ENCODE measurements at regions not wholly inside any gene's neighbourhood (a gene's known extent, or its start where the extent isn't known, plus 50 kb on each side); places are given as distances from the start of the nearest gene placed in this dataset.
"Not testable (repeated sequence)": the region's sequence is repeated elsewhere in the genome, so short reads cannot be mapped to it uniquely, and the experiment has no call there.

- no peak for DNase-seq
Measured at GRCh38 chrX:122091571-122091970, 1044.2 kb downstream of the GLUD2 start.

DNA sequence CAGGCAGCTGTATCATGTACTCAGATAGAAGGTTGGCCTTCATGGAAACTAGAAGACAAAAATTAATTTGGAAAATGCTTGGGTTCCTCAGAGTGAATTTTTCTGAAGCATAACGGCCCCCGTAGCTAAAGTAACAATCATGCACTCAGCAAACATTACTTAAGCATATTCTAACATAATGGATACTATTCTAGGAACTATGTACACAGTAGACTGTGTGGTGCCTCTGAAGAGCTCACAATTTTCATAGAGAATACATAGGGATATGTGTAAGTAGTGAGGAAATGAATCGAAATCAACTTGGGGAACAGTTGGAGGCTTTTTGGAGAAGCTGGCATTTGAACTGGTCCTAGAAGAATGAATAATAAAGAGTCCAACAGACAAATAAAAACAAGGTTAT, 1045.0 kb downstream of the GLUD2 start:
- no peak for DNase-seq

- no peak for DNase-seq
Measured at GRCh38 chrX:122092978-122093377, 1045.6 kb downstream of the GLUD2 start.

DNA sequence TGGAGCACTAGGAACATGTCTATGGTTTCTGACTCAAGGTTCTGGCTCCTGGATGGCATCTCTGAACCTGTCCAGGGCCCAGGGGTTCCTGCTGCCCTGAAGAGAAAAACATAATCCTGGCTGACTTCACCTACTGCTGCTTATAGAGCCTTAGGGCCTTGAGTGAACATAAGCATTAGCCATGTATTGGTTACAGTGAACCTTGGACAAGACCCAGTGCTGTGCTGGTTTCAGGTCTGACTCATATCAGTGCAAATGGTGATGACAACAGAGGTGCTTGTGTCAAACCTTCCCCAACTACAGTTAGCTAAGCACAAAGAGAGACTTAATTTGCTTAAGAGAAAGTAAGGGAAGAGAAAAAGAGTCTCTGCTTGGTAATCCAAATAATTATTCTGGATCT, 1047.2 kb downstream of the GLUD2 start:
- no peak for DNase-seq

GRCh38 chrX:122113376-122113775, 1066.0 kb downstream of the GLUD2 start:
- no peak for DNase-seq

GRCh38 chrX:122113896-122114295, 1066.5 kb downstream of the GLUD2 start:
- DNase-seq, result no peak

DNA sequence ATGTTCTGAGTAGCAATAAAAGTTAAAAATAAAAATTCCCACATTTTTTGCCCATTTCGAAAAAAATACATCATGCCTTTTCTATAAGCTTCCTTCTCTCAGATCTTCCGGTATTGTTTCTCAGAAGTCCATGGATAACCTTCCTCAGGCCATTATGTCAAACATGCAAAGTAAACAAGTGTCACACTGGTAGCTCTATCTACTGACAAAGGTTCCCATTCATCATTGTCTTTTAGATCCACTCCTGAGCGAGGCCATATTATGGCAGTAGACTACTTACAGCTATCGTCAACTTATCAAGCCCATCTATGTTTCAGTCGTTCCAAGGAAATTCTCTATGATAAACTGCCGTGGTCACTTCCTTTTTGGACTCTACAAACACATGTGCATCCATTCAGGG, 1068.2 kb downstream of the GLUD2 start:
- DNase-seq, result no peak

DNA sequence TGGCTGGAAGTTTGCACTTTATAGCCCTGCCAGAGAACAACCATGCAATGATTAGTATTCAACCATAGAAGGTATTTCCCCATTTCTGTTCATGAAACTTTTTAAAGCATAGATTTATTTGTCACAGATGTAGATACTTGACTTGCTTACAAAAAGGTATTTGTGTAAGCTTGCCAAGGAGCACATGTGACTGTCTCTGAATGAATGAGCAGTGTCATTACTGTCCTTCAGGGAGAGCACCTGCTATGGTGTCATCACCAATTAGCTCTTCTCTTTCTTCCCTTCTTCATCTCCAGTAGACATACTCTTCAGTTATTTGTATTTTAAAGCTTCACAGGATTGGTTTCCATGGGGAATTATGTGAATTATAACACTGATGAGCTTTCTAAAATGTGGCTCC, 1064.7 kb upstream of the GRIA3 start:
- DNase-seq, result no peak

- no peak for DNase-seq
Measured at GRCh38 chrX:122122274-122122673, 1061.8 kb upstream of the GRIA3 start.

GRCh38 chrX:122133478-122133877, 1050.6 kb upstream of the GRIA3 start:
- DNase-seq, result no peak

DNA sequence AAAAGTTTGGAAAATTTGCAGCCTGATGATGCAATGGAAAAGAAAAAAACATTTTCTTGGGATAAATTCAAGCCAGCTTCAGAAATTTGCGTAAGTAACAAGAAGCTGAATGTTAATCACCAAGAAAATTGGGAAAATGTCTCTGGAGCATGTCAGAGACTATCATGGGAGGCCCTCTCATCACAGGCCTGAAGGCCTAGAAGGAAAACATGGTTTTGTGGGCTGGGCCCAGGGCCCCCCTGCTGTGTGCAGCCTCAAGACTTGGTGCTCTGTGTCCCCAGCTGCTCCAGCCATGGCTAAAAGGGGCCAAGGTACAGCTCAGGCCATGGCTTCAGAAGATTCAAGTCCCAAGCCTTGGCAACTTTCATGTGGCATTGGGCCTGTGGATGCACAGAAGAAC, 1049.8 kb upstream of the GRIA3 start:
- no peak for DNase-seq

GRCh38 chrX:122135070-122135469, 1049.0 kb upstream of the GRIA3 start:
- no peak for DNase-seq

DNA sequence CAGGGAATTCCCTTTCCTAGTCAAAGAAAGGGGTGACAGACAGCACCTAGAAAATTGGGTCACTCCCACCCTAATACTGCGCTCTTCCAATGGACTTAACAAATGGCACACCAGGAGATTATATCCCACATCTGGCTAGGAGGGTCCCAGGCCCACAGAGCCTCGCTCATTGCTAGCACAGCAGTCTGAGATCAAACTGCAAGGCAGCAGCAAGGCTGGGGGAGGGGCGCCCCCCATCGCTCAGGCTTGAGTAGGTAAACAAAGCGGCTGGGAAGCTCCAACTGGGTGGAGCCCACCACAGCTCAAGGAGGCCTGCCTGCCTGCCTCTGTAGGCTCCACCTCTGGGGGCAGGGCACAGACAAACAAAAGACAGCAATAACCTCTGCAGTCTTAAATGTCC, 1043.9 kb upstream of the GRIA3 start:
- DNase-seq, result not testable (repeated sequence)

- no peak for DNase-seq
Measured at GRCh38 chrX:122154019-122154418, 1030.1 kb upstream of the GRIA3 start.

- DNase-seq, result no peak
Measured at GRCh38 chrX:122168241-122168640, 1015.8 kb upstream of the GRIA3 start.

DNA sequence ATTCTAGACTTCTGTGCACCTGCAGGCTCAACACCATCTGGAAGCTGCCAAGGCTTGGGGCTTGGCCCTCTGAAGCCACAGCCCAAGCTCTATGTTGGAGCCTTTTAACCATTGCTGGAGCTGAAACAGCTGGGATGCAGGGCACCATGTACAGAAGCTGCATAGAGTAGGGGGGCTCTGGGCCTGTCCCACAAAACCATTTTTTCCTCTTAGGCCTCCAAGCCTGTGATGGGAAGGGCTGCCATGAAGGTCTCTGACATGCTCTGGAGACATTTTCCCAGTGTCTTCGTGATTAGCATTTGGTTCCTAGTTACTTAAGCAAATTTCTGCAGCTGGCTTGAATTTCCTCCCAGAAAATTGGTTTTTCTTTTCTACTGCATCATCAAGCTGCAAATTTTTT, 999.3 kb upstream of the GRIA3 start:
- DNase-seq, result no peak

GRCh38 chrX:122187069-122187713, 996.9 kb upstream of the GRIA3 start:
- DNase-seq, result no peak

DNA sequence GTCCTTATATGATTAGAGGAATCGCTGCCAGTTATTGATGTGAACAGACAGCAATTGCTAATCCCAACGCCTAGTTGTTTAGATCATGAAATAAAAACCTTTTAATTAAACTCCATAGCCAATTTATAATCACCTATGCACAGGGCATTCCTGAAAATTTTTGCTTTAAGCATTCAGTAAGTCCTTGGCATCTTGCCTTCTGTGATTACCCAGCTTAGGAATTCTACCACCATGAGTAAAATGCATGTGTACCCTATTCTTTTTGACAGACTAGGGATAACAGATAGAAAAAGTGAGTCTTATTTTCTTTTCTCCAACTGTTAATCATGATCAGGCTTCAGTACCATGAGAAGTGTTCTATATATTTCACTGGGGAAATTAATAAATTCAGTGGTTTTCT, 995.3 kb upstream of the GRIA3 start:
- no peak for DNase-seq

DNA sequence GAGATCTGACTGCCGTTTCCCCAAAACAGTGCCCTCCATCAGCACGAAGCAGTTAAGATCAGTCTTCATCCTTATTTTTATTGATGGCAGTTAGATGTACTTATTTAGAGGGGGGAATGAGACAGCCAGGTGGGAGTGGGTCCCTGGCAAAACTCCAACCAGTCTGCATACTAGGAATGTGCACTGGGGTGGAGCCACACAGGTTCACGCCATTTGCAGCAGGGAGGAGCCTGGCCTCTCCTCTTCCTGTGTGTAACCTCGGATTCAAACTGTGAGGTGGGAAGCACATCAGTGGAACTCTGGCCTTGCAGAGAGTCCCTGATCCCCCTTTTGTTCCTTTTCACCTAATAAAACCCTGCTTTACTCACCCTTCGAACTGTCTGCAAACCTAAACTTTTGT, 987.7 kb upstream of the GRIA3 start:
- no peak for DNase-seq

DNA sequence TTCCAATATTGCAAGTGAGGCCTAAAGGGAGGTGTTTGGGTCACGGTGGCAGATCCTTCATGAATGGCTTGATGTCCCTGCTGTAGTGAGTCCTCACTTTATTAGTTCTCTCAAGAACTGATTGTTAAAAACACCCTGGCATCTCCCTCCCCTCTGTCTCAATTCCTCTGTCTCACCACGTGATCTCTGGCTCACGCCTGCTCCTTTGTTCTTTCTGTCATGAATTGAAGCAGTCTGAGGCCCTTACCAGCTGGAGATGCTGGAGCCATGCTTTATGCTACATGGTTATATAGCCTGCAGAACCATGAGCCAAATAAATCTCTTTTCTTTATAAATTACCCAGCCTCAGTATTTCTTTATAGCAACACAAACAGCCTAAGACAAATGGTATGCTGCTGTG, 980.7 kb upstream of the GRIA3 start:
- DNase-seq, result no peak

DNA sequence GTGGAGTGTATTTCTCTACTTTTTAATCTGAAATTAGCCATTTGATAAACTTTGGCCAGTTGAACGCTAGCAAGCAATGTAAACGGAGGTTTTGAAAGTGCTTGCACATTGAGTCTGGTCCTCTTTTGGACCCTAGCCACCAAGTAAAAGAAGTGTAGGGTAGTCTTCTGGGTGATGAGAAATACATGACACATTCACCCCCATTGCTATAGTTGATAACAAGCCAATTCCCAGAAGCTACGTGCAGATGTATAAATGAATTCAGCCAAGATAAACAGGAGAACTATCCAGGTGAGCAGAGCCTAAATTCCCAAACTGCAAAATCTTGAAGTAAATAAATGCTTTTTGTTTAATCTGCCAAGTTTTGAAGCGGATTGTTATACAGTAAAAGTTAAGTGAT, 965.4 kb upstream of the GRIA3 start:
- DNase-seq, result no peak

DNA sequence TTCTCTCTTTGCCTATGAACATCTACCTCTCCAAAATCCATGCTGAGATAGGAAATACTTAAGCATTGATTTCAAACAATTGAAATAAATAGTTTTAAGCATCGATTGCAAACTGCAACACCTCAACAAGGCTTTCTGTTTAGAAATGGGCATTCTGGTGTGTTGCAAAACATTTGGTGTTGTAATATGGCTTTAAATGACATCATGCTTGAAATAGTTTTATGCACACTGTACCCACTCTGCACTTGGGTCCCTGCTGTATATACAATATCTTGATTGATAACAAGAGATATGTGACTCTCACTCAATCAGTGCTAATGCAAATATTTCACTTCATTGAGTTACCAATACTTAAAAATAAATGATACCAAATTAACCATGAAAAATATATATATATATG, 964.9 kb upstream of the GRIA3 start:
- DNase-seq, result no peak

GRCh38 chrX:122219735-122220134, 964.3 kb upstream of the GRIA3 start:
- no peak for DNase-seq

GRCh38 chrX:122220644-122221373, 963.3 kb upstream of the GRIA3 start:
- no peak for DNase-seq

- not testable (repeated sequence) for DNase-seq
Measured at GRCh38 chrX:122221810-122222209, 962.3 kb upstream of the GRIA3 start.
